DOHH2 (cell line): ENCODE measurements at regions not wholly inside any gene's neighbourhood (a gene's known extent, or its start where the extent isn't known, plus 50 kb on each side); places are given as distances from the start of the nearest gene placed in this dataset.

Experiments
- CTCF ChIP-seq: fragments of 200-600 bp; sonication (generic); IDR thresholded peaks from one replicate; pipeline ENCODE4 v1.5.1; 2014; ENCODE audit warnings: antibody characterized with exemption, mild to moderate bottlenecking, low read depth, low read length; ENCODE audit not compliant: poor library complexity, severe bottlenecking
- EZH2phosphoT487 ChIP-seq: fragments of 200-600 bp; sonication (generic); IDR thresholded peaks from 2 replicates; pipeline ENCODE4 v1.6.1; 2017; ENCODE audit warnings: borderline replicate concordance, mild to moderate bottlenecking, antibody characterized with exemption, low read length, moderate library complexity, mixed read lengths

GRCh38 chr5:155389498-155389897 is 375.9 kb downstream of the KIF4B start:
- TF ChIP-seq CTCF (no peak), EZH2phosphoT487 (no peak)
